Smooth muscle cell (in vitro differentiated cells): ENCODE measurements at regions not wholly inside any gene's neighbourhood (a gene's known extent, or its start where the extent isn't known, plus 50 kb on each side); places are given as distances from the start of the nearest gene placed in this dataset.
"Not testable (repeated sequence)": the region's sequence is repeated elsewhere in the genome, so short reads cannot be mapped to it uniquely, and the experiment has no call there.

Experiments
- DNase-seq: peaks from one replicate; lab custom pipeline; 2025; ENCODE audit not compliant: unreplicated experiment; lab: John Stamatoyannopoulos, UW
- H2AFZ ChIP-seq: fragments of 200-600 bp; sonication (generic); 2 replicates; pipeline ENCODE4 v1.6.0; 2016; ENCODE audit warnings: antibody characterized with exemption, low read depth, mild to moderate bottlenecking
- H3F3A ChIP-seq: fragments of 200-600 bp; sonication (generic); 2 replicates; pipeline ENCODE4 v1.6.0; 2017; ENCODE audit warnings: antibody characterized with exemption, low read depth
- H3K27ac ChIP-seq: fragments of 200-600 bp; sonication (generic); 2 replicates; pipeline ENCODE4 v1.5.1; 2016; ENCODE audit warnings: low read depth, mild to moderate bottlenecking
- H3K27me3 ChIP-seq: fragments of 200-600 bp; sonication (generic); 2 replicates; pipeline ENCODE4 v1.6.1; 2016; ENCODE audit warnings: low read depth, mild to moderate bottlenecking
- H3K36me3 ChIP-seq: fragments of 200-600 bp; sonication (generic); 2 replicates; pipeline ENCODE4 v1.5.1; 2016; ENCODE audit warnings: low read depth
- H3K4me1 ChIP-seq: fragments of 200-600 bp; sonication (generic); 2 replicates; pipeline ENCODE4 v1.5.1; 2016; ENCODE audit warnings: low read depth
- H3K4me2 ChIP-seq: fragments of 200-600 bp; sonication (generic); 2 replicates; pipeline ENCODE4 v1.6.0; 2016; ENCODE audit warnings: mild to moderate bottlenecking
- H3K4me3 ChIP-seq: fragments of 200-600 bp; sonication (generic); 2 replicates; pipeline ENCODE4 v1.5.1; 2016; ENCODE audit warnings: mild to moderate bottlenecking
- H3K79me2 ChIP-seq: fragments of 200-600 bp; sonication (generic); 2 replicates; pipeline ENCODE4 v1.6.0; 2016; ENCODE audit warnings: low read depth, mild to moderate bottlenecking
- H3K9ac ChIP-seq: fragments of 200-600 bp; sonication (generic); 2 replicates; pipeline ENCODE4 v1.6.0; 2016; ENCODE audit warnings: low read depth
- H3K9me3 ChIP-seq: fragments of 200-600 bp; sonication (generic); replicated peaks from 2 replicates; pipeline ENCODE4 v1.5.1; 2016; ENCODE audit warnings: low read depth
- H4K20me1 ChIP-seq: fragments of 200-600 bp; sonication (generic); 2 replicates; pipeline ENCODE4 v1.6.0; 2016; ENCODE audit warnings: low read depth
- CTCF ChIP-seq: fragments of 200-600 bp; sonication (generic); IDR thresholded peaks from 2 replicates; pipeline ENCODE4 v1.5.1; 2017; ENCODE audit warnings: borderline replicate concordance, mild to moderate bottlenecking, antibody characterized with exemption; ENCODE audit not compliant: insufficient read depth, poor library complexity, severe bottlenecking
- WGBS: methylation state at CpG from one replicate; pipeline ENCODE4 v1.1.7; 2016; ENCODE audit warnings: low lambda C conversion rate; 5-methylcytosine and 5-hydroxymethylcytosine counted together

- Histone ChIP-seq H3K9me3 (peaks cover 9% of the 10 kb centered on the region), H3K9ac (no peak overlapping the region), H3K4me2 (no peak overlapping the region), H3K4me3 (no peak overlapping the region), H3F3A (no peaks in the 10 kb centered on the region), H3K27ac (no peak overlapping the region), H3K79me2 (no peaks in the 10 kb centered on the region), H4K20me1 (no peaks in the 10 kb centered on the region), H3K36me3 (no peaks in the 10 kb centered on the region), H3K27me3 (no peaks in the 10 kb centered on the region), H3K4me1 (peaks cover 2% of the 10 kb centered on the region), H2AFZ (no peak overlapping the region)
- WGBS: 89% methylated on average over 8 of the region's 8 CpGs
- no peak for TF ChIP-seq CTCF
- DNase-seq: no peak
Observed at GRCh38 chr1:96525657-96526557, 195.7 kb upstream of the PTBP2 start.

GRCh38 chr1:96528672-96529071 is 192.9 kb upstream of the PTBP2 start:
- not testable (repeated sequence) for H3K79me2 ChIP-seq, H3K4me2 ChIP-seq

GRCh38 chr1:96533820-96534219 is 187.8 kb upstream of the PTBP2 start:
- H4K20me1 ChIP-seq: no peaks in the 10 kb centered on the region
- peaks cover 5% of the 10 kb centered on the region for H3K9me3 ChIP-seq
- no peak for TF ChIP-seq CTCF
- H2AFZ ChIP-seq: no peak overlapping the region
- H3K4me3 ChIP-seq: no peak overlapping the region
- H3K79me2 ChIP-seq: no peaks in the 10 kb centered on the region
- no peaks in the 10 kb centered on the region for H3K27me3 ChIP-seq
- no peaks in the 10 kb centered on the region for H3K36me3 ChIP-seq
- WGBS: 75% methylated on average over 4 of the region's 4 CpGs
- no peaks in the 10 kb centered on the region for H3F3A ChIP-seq
- H3K4me1 ChIP-seq: peaks cover 7% of the 10 kb centered on the region
- DNase-seq: no peak
- H3K4me2 ChIP-seq: no peak overlapping the region
- H3K27ac ChIP-seq: no peak overlapping the region
- H3K9ac ChIP-seq: no peak overlapping the region

More at GRCh38 chr1:96528672-96529071, 192.9 kb upstream of the PTBP2 start:
- 100% methylated on average over 1 of the region's 1 CpG for WGBS
- not testable (repeated sequence) for H3K27me3 ChIP-seq, DNase-seq, H3K4me1 ChIP-seq, H4K20me1 ChIP-seq, H3K9me3 ChIP-seq, H3K9ac ChIP-seq, H3K36me3 ChIP-seq, H3F3A ChIP-seq, H3K27ac ChIP-seq, H2AFZ ChIP-seq, H3K4me3 ChIP-seq

- Histone ChIP-seq H3K4me2 (peak overlapping the region; percentile 3), H3K36me3 (no peaks in the 10 kb centered on the region), H3K9ac (no peak overlapping the region), H3K79me2 (no peaks in the 10 kb centered on the region), H4K20me1 (no peaks in the 10 kb centered on the region), H2AFZ (no peak overlapping the region), H3K27ac (peak overlapping the region; percentile 23), H3F3A (no peaks in the 10 kb centered on the region), H3K9me3 (no peaks in the 10 kb centered on the region), H3K27me3 (no peaks in the 10 kb centered on the region), H3K4me1 (peaks cover 10% of the 10 kb centered on the region), H3K4me3 (no peak overlapping the region)
- no peak for DNase-seq
- no peak for TF ChIP-seq CTCF
Observed at GRCh38 chr1:96536581-96536980, 185.0 kb upstream of the PTBP2 start.
